A673 (cell line): ENCODE measurements at regions not wholly inside any gene's neighbourhood (a gene's known extent, or its start where the extent isn't known, plus 50 kb on each side); places are given as distances from the start of the nearest gene placed in this dataset.

ENCODE experiments used
- BruUV-seq: library from RNA; stranded (reverse); fragments of 400-500 nt; replicated peaks from 2 replicates; lab custom pipeline; 2021; lab: Mats Ljungman, UMichigan
- CTCF ChIA-PET: fragments of 300-600 bp; sonication (Branson Sonifier 250); formaldehyde crosslinking; loops from one replicate; lab custom pipeline; 2022; ENCODE audit warnings: antibody characterized with exemption; lab: Charles Lee
- POLR2A ChIA-PET: fragments of 300-600 bp; sonication (Branson Sonifier 250); formaldehyde crosslinking; loops from one replicate; lab custom pipeline; 2022; ENCODE audit warnings: antibody characterized with exemption; ENCODE audit not compliant: low non-redundant PET; lab: Charles Lee
- DNase-seq: peaks from one replicate; pipeline ENCODE4 v3.0.0-alpha.2; 2015; ENCODE audit warnings: low spot score
- H3K27ac ChIP-seq: fragments of 200-600 bp; sonication (generic); 2 replicates; pipeline ENCODE4 v1.5.1; 2016; ENCODE audit warnings: mixed run types, low read depth, mild to moderate bottlenecking, mixed read lengths, antibody characterized with exemption, low read length; ENCODE audit not compliant: poor library complexity, severe bottlenecking
- H3K27me3 ChIP-seq: fragments of 200-600 bp; sonication (generic); replicated peaks from 2 replicates; pipeline ENCODE4 v1.6.1; 2017; ENCODE audit warnings: mixed run types, low read depth, mild to moderate bottlenecking, mixed read lengths, antibody characterized with exemption, low read length; ENCODE audit not compliant: insufficient read depth, poor library complexity
- H3K36me3 ChIP-seq: fragments of 200-600 bp; sonication (generic); 2 replicates; pipeline ENCODE4 v1.6.1; 2016; ENCODE audit warnings: mixed run types, mild to moderate bottlenecking, mixed read lengths, antibody characterized with exemption, low read length; ENCODE audit not compliant: insufficient read depth, poor library complexity, severe bottlenecking
- H3K4me1 ChIP-seq: fragments of 200-600 bp; sonication (generic); 2 replicates; pipeline ENCODE4 v1.6.1; 2017; ENCODE audit warnings: mixed run types, mild to moderate bottlenecking, mixed read lengths, antibody characterized with exemption, low read length; ENCODE audit not compliant: insufficient read depth, poor library complexity, severe bottlenecking
- H3K4me3 ChIP-seq: fragments of 200-600 bp; sonication (generic); 2 replicates; pipeline ENCODE4 v1.5.1; 2016; ENCODE audit warnings: low read depth, mixed run types, mild to moderate bottlenecking, mixed read lengths, low read length; ENCODE audit not compliant: poor library complexity, severe bottlenecking
- H3K9me3 ChIP-seq: fragments of 200-600 bp; sonication (generic); 2 replicates; pipeline ENCODE4 v1.6.1; 2016; ENCODE audit warnings: mixed run types, low read depth, mild to moderate bottlenecking, mixed read lengths, antibody characterized with exemption, low read length; ENCODE audit not compliant: poor library complexity, severe bottlenecking
- EZH2 ChIP-seq: fragments of 200-600 bp; sonication (generic); IDR thresholded peaks from 2 replicates; pipeline ENCODE4 v1.6.1; 2017; ENCODE audit warnings: borderline replicate concordance, low read depth, mild to moderate bottlenecking, mixed read lengths, antibody characterized with exemption, low read length; ENCODE audit not compliant: poor library complexity, severe bottlenecking
- intact Hi-C: fragments of 100-400 bp; cut with micrococcal nuclease; formaldehyde crosslinking; loops from one replicate; pipeline ENCODE4 v1.10.0; 2022; ENCODE audit not compliant: unreplicated experiment
- TF ChIP-seq, protein P1 (sequence below): fragments of 300-800, 200-600 bp; sonication (generic); conservative IDR thresholded peaks from 2 replicates; pipeline ENCODE4 v1.5.1; 2017; ENCODE audit warnings: low read depth, mild to moderate bottlenecking, antibody characterized with exemption, low read length, moderate library complexity, mixed read lengths

- intact Hi-C loops, result no loop called here
- no peak overlapping the region for H3K27ac ChIP-seq
- no TSS peak for BruUV-seq
- POLR2A ChIA-PET, result no interaction called here
- TF ChIP-seq EZH2, result no peak
- TF ChIP-seq, protein P1, sequence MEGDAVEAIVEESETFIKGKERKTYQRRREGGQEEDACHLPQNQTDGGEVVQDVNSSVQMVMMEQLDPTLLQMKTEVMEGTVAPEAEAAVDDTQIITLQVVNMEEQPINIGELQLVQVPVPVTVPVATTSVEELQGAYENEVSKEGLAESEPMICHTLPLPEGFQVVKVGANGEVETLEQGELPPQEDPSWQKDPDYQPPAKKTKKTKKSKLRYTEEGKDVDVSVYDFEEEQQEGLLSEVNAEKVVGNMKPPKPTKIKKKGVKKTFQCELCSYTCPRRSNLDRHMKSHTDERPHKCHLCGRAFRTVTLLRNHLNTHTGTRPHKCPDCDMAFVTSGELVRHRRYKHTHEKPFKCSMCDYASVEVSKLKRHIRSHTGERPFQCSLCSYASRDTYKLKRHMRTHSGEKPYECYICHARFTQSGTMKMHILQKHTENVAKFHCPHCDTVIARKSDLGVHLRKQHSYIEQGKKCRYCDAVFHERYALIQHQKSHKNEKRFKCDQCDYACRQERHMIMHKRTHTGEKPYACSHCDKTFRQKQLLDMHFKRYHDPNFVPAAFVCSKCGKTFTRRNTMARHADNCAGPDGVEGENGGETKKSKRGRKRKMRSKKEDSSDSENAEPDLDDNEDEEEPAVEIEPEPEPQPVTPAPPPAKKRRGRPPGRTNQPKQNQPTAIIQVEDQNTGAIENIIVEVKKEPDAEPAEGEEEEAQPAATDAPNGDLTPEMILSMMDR, result no peak
- H3K4me3 ChIP-seq, result no peak overlapping the region
- H3K36me3 ChIP-seq, result no peaks in the 10 kb centered on the region
- no peaks in the 10 kb centered on the region for H3K27me3 ChIP-seq
- CTCF ChIA-PET, result no interaction called here
- no peak for DNase-seq
- no peaks in the 10 kb centered on the region for H3K4me1 ChIP-seq
- H3K9me3 ChIP-seq, result no peaks in the 10 kb centered on the region
Measured at GRCh38 chrX:5057786-5058185, 1170.9 kb downstream of the NLGN4X start.

DNA sequence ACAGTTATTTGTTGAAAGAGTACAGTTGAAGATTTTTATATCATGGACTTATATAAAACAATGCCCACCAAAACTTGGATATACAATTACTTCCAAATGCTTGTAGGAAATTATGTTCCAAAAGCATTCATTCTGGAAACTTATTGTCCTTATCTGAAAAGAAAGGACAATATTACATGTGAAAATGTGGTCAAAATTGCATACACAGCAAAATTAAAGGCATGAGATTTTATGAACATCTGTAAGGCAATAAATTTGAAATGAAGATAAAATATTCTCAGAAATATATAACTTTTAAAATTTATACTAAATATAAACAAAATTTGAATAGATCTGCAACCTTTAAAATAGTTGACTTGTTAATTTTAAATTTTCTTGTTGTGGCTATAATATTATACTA lies 1173.8 kb downstream of the NLGN4X start:
- Histone ChIP-seq H3K4me1 (no peaks in the 10 kb centered on the region), H3K36me3 (no peaks in the 10 kb centered on the region), H3K9me3 (no peaks in the 10 kb centered on the region), H3K27me3 (no peaks in the 10 kb centered on the region), H3K27ac (no peak overlapping the region), H3K4me3 (no peak overlapping the region)
- DNase-seq, result no peak
- no peak for TF ChIP-seq EZH2
- TF ChIP-seq, protein P1, result no peak
- POLR2A ChIA-PET, result no interaction called here
- BruUV-seq, result no TSS peak
- CTCF ChIA-PET, result no interaction called here
- intact Hi-C loops, result no loop called here

GRCh38 chrX:5051831-5052491 lies 1176.7 kb downstream of the NLGN4X start:
- Histone ChIP-seq H3K36me3 (no peaks in the 10 kb centered on the region), H3K4me1 (no peaks in the 10 kb centered on the region), H3K27me3 (no peaks in the 10 kb centered on the region), H3K4me3 (no peak overlapping the region), H3K9me3 (no peaks in the 10 kb centered on the region), H3K27ac (no peak overlapping the region)
- no peak for TF ChIP-seq EZH2
- TF ChIP-seq, protein P1, result no peak
- BruUV-seq, result no TSS peak
- ChIA-PET CTCF (no interaction called here), POLR2A (no interaction called here)
- peak; percentile 59 for DNase-seq
- intact Hi-C loops, result no loop called here
